ENCODE measurements at regions not wholly inside any gene's neighbourhood (a gene's known extent, or its start where the extent isn't known, plus 50 kb on each side); places are given as distances from the start of the nearest gene placed in this dataset.

GRCh38 chr1:36599828-36600227 is 117.1 kb upstream of the CSF3R start:
- Histone ChIP-seq H3K4me3 (ENCODE audit: low read length) (no peak overlapping the region), H3K4me1 (ENCODE audit: low read length) (no peaks in the 10 kb centered on the region), H3K9me3 (replicated peaks; ENCODE audit: insufficient read depth, low read length) (no peaks in the 10 kb centered on the region), H3K9me2 (replicated peaks; ENCODE audit: insufficient read depth, low read length) (no peaks in the 10 kb centered on the region), H4K20me1 (ENCODE audit: insufficient read depth, low read length) (no peaks in the 10 kb centered on the region), H3K4me2 (ENCODE audit: low read depth, low read length) (no peak overlapping the region), H3K79me2 (ENCODE audit: low read length) (no peaks in the 10 kb centered on the region), H2AFZ (ENCODE audit: low read length) (no peak overlapping the region), H3K27me3 (replicated peaks; ENCODE audit: insufficient read depth, low read length) (peaks cover 82% of the 10 kb centered on the region), H3K9ac (ENCODE audit: low read length) (no peak overlapping the region), H3F3A (ENCODE audit: insufficient read depth, low read length) (no peaks in the 10 kb centered on the region), H3K27ac (ENCODE audit: low read length) (no peak overlapping the region), H3K36me3 (replicated peaks; ENCODE audit: insufficient read depth, low read length) (no peaks in the 10 kb centered on the region)
- no peak for TF ChIP-seq EZH2phosphoT487 (IDR thresholded peaks at IDR 0.05; ENCODE audit: low read length)
- TF ChIP-seq EZH2 (optimal IDR thresholded peaks at IDR 0.05; ENCODE audit: low read depth, low read length): no peak
- TF ChIP-seq CTCF (IDR thresholded peaks at IDR 0.05; ENCODE audit: low read length): no peak
- DNase-seq: no peak

GRCh38 chr1:36597514-36597913 is 114.8 kb upstream of the CSF3R start:
- H4K20me1 ChIP-seq (ENCODE audit: insufficient read depth, low read length): no peaks in the 10 kb centered on the region
- no peak overlapping the region for H3K4me2 ChIP-seq (ENCODE audit: low read depth, low read length)
- no peaks in the 10 kb centered on the region for H3K79me2 ChIP-seq (ENCODE audit: low read length)
- no peak overlapping the region for H3K9ac ChIP-seq (ENCODE audit: low read length)
- H2AFZ ChIP-seq (ENCODE audit: low read length): no peak overlapping the region
- H3K4me3 ChIP-seq (ENCODE audit: low read length): no peak overlapping the region
- no peaks in the 10 kb centered on the region for H3F3A ChIP-seq (ENCODE audit: insufficient read depth, low read length)
- no peaks in the 10 kb centered on the region for H3K9me3 ChIP-seq (replicated peaks; ENCODE audit: insufficient read depth, low read length)
- TF ChIP-seq EZH2 (optimal IDR thresholded peaks at IDR 0.05; ENCODE audit: low read depth, low read length) (no peak), CTCF (IDR thresholded peaks at IDR 0.05; ENCODE audit: low read length) (no peak), EZH2phosphoT487 (IDR thresholded peaks at IDR 0.05; ENCODE audit: low read length) (no peak)
- no peaks in the 10 kb centered on the region for H3K4me1 ChIP-seq (ENCODE audit: low read length)
- H3K9me2 ChIP-seq (replicated peaks; ENCODE audit: insufficient read depth, low read length): no peaks in the 10 kb centered on the region
- no peak for DNase-seq
- H3K27ac ChIP-seq (ENCODE audit: low read length): no peak overlapping the region
- H3K36me3 ChIP-seq (replicated peaks; ENCODE audit: insufficient read depth, low read length): no peaks in the 10 kb centered on the region
- H3K27me3 ChIP-seq (replicated peaks; ENCODE audit: insufficient read depth, low read length): peaks cover 97% of the 10 kb centered on the region

- Histone ChIP-seq H3K27me3 (replicated peaks; ENCODE audit: insufficient read depth, low read length) (peaks cover 97% of the 10 kb centered on the region), H3K4me1 (ENCODE audit: low read length) (no peaks in the 10 kb centered on the region), H4K20me1 (ENCODE audit: insufficient read depth, low read length) (no peaks in the 10 kb centered on the region), H3K79me2 (ENCODE audit: low read length) (no peaks in the 10 kb centered on the region), H3F3A (ENCODE audit: insufficient read depth, low read length) (no peaks in the 10 kb centered on the region), H2AFZ (ENCODE audit: low read length) (no peak overlapping the region), H3K36me3 (replicated peaks; ENCODE audit: insufficient read depth, low read length) (no peaks in the 10 kb centered on the region), H3K9me3 (replicated peaks; ENCODE audit: insufficient read depth, low read length) (no peaks in the 10 kb centered on the region), H3K9me2 (replicated peaks; ENCODE audit: insufficient read depth, low read length) (no peaks in the 10 kb centered on the region), H3K4me3 (ENCODE audit: low read length) (no peak overlapping the region), H3K9ac (ENCODE audit: low read length) (no peak overlapping the region), H3K27ac (ENCODE audit: low read length) (no peak overlapping the region), H3K4me2 (ENCODE audit: low read depth, low read length) (no peak overlapping the region)
- TF ChIP-seq EZH2phosphoT487 (IDR thresholded peaks at IDR 0.05; ENCODE audit: low read length): no peak
- TF ChIP-seq EZH2 (optimal IDR thresholded peaks at IDR 0.05; ENCODE audit: low read depth, low read length): no peak
- no peak for TF ChIP-seq CTCF (IDR thresholded peaks at IDR 0.05; ENCODE audit: low read length)
- no peak for DNase-seq
Measured at GRCh38 chr1:36595921-36596320, 113.2 kb upstream of the CSF3R start.
